B cell (primary cell): ENCODE measurements at regions not wholly inside any gene's neighbourhood (a gene's known extent, or its start where the extent isn't known, plus 50 kb on each side); places are given as distances from the start of the nearest gene placed in this dataset.
"Not testable (repeated sequence)": the region's sequence is repeated elsewhere in the genome, so short reads cannot be mapped to it uniquely, and the experiment has no call there.

ENCODE experiments used
- EZH2 ChIP-seq: IDR thresholded peaks from 2 replicates; pipeline ENCODE4 v1.6.1; 2012; ENCODE audit warnings: borderline replicate concordance, low read depth, mild to moderate bottlenecking, moderate library complexity, low read length; ENCODE audit not compliant: insufficient read depth, poor library complexity, severe bottlenecking
- TF ChIP-seq, protein P1 (sequence below): fragments of 200-600 bp; IDR thresholded peaks from one replicate; pipeline ENCODE4 v1.8.0; 2022; ENCODE audit warnings: antibody characterized with exemption, mild to moderate bottlenecking

DNA sequence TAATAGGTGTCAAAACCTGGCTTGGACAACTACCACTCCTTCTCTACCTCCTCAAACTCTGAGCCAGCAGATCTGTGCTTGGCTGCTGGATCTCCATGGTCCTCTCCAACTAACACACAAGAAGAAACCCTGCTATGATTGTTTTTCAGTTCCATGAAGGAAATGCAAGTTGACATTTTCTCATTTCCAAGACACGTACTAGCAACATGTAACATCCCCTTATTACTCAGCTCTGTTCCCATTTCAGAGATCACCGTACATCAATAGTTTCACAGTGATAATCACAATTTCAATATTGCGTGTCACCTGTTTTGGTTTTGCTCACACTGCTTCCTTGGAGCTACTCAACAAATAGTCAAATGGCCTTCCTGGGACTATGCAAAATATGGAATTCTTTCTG is 544.6 kb upstream of the DEFB115 start:
- TF ChIP-seq, protein P1, sequence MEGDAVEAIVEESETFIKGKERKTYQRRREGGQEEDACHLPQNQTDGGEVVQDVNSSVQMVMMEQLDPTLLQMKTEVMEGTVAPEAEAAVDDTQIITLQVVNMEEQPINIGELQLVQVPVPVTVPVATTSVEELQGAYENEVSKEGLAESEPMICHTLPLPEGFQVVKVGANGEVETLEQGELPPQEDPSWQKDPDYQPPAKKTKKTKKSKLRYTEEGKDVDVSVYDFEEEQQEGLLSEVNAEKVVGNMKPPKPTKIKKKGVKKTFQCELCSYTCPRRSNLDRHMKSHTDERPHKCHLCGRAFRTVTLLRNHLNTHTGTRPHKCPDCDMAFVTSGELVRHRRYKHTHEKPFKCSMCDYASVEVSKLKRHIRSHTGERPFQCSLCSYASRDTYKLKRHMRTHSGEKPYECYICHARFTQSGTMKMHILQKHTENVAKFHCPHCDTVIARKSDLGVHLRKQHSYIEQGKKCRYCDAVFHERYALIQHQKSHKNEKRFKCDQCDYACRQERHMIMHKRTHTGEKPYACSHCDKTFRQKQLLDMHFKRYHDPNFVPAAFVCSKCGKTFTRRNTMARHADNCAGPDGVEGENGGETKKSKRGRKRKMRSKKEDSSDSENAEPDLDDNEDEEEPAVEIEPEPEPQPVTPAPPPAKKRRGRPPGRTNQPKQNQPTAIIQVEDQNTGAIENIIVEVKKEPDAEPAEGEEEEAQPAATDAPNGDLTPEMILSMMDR = not testable (repeated sequence)
- not testable (repeated sequence) for TF ChIP-seq EZH2
